Spleen (tissue), 11 donors: ENCODE measurements at regions not wholly inside any gene's neighbourhood (a gene's known extent, or its start where the extent isn't known, plus 50 kb on each side); places are given as distances from the start of the nearest gene placed in this dataset.

Source experiments
- DNase-seq: peaks from one replicate; pipeline ENCODE4 v3.0.0-alpha.2; 2020
- H3K27ac ChIP-seq, 8 donors: fragments of 200-600 bp; sonication (generic) in 7 of 8; 1 replicate in 4 of 8; 2 replicates in 4 of 8; pipeline versions ENCODE4 v1.5.0 to v1.8.0; 2016 to 2021; ENCODE audit warnings: inconsistent platforms in 4 of 8, mild to moderate bottlenecking in 4 of 8, moderate library complexity in 1 of 8
- H3K27me3 ChIP-seq, 7 donors: fragments of 200-600 bp; sonication (generic) in 6 of 7; replicated peaks in 1 of 7; 1 replicate in 4 of 7; 2 replicates in 3 of 7; pipeline versions ENCODE4 v1.5.0 to v1.8.0; 2016 to 2021; ENCODE audit warnings: inconsistent platforms in 3 of 7, mild to moderate bottlenecking in 1 of 7
- H3K36me3 ChIP-seq, 6 donors: fragments of 200-600 bp; sonication (generic) in 5 of 6; 1 replicate in 4 of 6; 2 replicates in 2 of 6; pipeline versions ENCODE4 v1.5.0 to v1.8.0; 2016 to 2021; ENCODE audit warnings: inconsistent platforms in 2 of 6
- H3K4me1 ChIP-seq, 6 donors: fragments of 200-600 bp; sonication (generic) in 5 of 6; 1 replicate in 3 of 6; 2 replicates in 3 of 6; pipeline versions ENCODE4 v1.5.0 to v1.8.0; 2016 to 2021; ENCODE audit warnings: inconsistent platforms in 3 of 6
- H3K4me3 ChIP-seq, 8 donors: fragments of 200-600 bp; sonication (generic) in 7 of 8; 1 replicate in 4 of 8; 2 replicates in 4 of 8; pipeline versions ENCODE4 v1.5.0 to v1.8.0; 2016 to 2021; ENCODE audit warnings: inconsistent platforms in 4 of 8, mild to moderate bottlenecking in 4 of 8, moderate library complexity in 2 of 8
- H3K9me3 ChIP-seq, 8 donors: fragments of 200-600 bp; sonication (generic) in 7 of 8; 1 replicate in 4 of 8; 2 replicates in 4 of 8; pipeline versions ENCODE4 v1.5.0 to v1.8.0; 2016 to 2021; ENCODE audit warnings: inconsistent platforms in 4 of 8
- CTCF ChIP-seq, 11 experiments: fragments of 200-600 bp in 7 of 11; fragments of 450-650 bp in 4 of 11; sonication (generic) in 4 of 11; IDR thresholded peaks in 8 of 11; conservative IDR thresholded peaks in 3 of 11; 1 replicate in 7 of 11; 2 replicates in 4 of 11; pipeline versions ENCODE4 v1.4.0 to v1.8.0; 2016 to 2021; ENCODE audit warnings: antibody characterized with exemption in 11 of 11, inconsistent platforms in 4 of 11, mild to moderate bottlenecking in 1 of 11
- POLR2A ChIP-seq, 3 donors: fragments of 450-650 bp; IDR thresholded peaks; one replicate each; pipeline ENCODE4 v1.5.1; 2017; ENCODE audit warnings: antibody characterized with exemption in 3 of 3, mild to moderate bottlenecking in 1 of 3
- POLR2AphosphoS5 ChIP-seq, 3 donors: sonication (generic); formaldehyde crosslinking; IDR thresholded peaks; one replicate each; pipeline ENCODE4 v1.5.1; 2017; ENCODE audit warnings: antibody characterized with exemption in 3 of 3
- WGBS, 5 donors: extraction: QIAGEN DNeasy Blood & Tissue Kit in 3 of 5; methylation state at CpG; one replicate each; pipeline versions ENCODE4 v1.1.5 to v1.1.7; 2013 to 2018; 5-methylcytosine and 5-hydroxymethylcytosine counted together
- intact Hi-C: fragments of 100-400 bp; cut with DNase I; formaldehyde crosslinking; loops from one replicate; pipeline ENCODE4 v1.15.0; 2023; ENCODE audit warnings: low total_unique reads
- donor health status: healthy with polysubstance abuse.
- donor health status: DM: no; HTN: no; CAD: no; lungs with moderate emphysema.
- donor health status: DM: no; HTN: no; CAD: no.
- donor health status: Bipolar disorder and iron deficiency.
- donor health status: healthy.
- donor health status: DM: no; HTN: no; CAD: no.
- donor health status: DM: yes; HTN: yes; CAD: no.

DNA sequence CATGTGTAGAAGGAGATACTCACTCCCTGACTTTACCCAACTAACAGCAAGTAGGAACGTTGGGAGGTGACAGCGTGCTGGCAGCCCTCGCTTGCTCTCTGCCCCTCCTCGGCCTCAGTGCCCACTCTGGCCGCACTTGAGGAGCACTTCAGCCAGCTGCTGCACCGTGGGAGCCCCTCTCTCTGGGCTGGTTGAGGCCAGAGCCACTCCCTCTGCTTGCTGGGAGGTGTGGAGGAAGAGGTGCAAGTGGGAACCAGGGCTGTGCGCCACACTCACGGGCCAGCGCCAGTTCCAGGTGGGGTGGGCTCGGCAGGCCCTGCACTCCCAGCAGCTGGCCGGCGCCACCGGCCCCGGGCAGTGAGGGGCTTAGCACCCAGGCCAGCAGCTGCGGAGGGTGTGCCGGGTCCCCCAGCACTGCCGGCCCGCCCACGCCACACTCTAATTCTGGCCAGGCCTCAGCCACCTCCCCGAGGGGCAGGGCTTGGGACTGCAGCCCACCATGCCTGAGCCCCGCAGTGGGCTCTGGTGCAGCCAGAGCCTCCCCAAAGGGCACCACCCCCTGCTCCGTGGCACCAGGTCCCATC is 68.4 kb upstream of the FRMD4B start:
- Histone ChIP-seq H3K9me3 (peaks cover 0 to 5% (median 0%) of the 10 kb centered on the region in 8 donors), H3K27me3 (no peaks in the 10 kb centered on the region), H3K4me1 (peaks cover 0 to 15% (median 0%) of the 10 kb centered on the region in 6 donors), H3K36me3 (no peaks in the 10 kb centered on the region), H3K27ac (no peak overlapping the region), H3K4me3 (no peak overlapping the region)
- WGBS, 5 donors, result 75 to 91% (median 88%) methylated on average over 6 to 22 of the region's 22 CpGs
- TF ChIP-seq POLR2A (IDR thresholded peaks at IDR 0.05), result no peak
- no peak for TF ChIP-seq CTCF (IDR thresholded peaks at IDR 0.05 in 8 of 11, conservative IDR thresholded peaks at IDR 0.05 in 3 of 11)
- no peak for TF ChIP-seq POLR2AphosphoS5 (IDR thresholded peaks at IDR 0.05)
- intact Hi-C loops, result no loop called here
- no peak for DNase-seq

DNA sequence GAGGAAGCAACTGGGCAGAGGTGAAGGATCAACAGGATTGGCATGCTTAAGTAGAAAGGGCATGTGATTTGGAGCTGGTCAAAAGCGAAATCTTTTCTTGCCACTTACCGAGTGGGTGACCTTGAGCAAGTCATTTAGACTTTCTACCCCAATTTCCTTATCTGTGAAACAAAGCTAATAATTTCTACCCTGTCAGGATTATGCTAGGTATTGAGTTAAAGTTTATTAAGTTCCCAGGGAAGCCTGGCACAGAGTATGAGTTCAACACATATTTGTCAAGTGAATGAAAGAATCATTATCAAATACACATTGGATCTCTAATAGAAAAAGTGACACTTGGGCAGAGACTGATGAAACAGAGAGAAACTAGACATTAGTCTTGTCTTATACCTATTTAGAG is 66.4 kb upstream of the FRMD4B start:
- Histone ChIP-seq H3K27ac (peak overlapping the region in 1 of 8 donors; percentile 16), H3K27me3 (no peaks in the 10 kb centered on the region), H3K9me3 (peaks cover 0 to 5% (median 0%) of the 10 kb centered on the region in 8 donors), H3K36me3 (no peaks in the 10 kb centered on the region), H3K4me1 (peaks cover 0 to 10% (median 0%) of the 10 kb centered on the region in 6 donors), H3K4me3 (no peak overlapping the region)
- 49 to 75% (median 69%) methylated on average over 2 of the region's 2 CpGs for WGBS, 5 donors
- TF ChIP-seq CTCF (IDR thresholded peaks at IDR 0.05 in 8 of 11, conservative IDR thresholded peaks at IDR 0.05 in 3 of 11) (no peak), POLR2AphosphoS5 (IDR thresholded peaks at IDR 0.05) (no peak), POLR2A (IDR thresholded peaks at IDR 0.05) (no peak)
- intact Hi-C loops, result no loop called here
- DNase-seq, result no peak

DNA sequence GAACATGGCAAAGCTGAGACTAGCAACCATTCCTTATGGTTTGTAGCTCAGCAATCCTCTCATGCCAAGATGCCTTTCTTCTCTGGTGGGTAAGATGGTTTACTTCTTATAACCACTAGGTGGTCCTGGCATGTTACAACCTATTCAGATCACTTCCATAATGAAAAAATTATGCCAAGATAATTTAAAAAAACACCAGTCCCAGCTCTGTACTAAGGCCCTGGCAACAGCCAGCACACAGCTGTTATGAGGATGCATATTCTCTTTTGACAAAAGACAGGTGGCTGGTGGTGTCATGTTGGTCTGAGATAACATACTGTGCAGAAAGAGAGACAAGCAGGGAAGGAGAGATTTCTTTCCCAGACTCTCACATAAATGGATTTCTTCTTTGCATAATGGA is 65.7 kb upstream of the FRMD4B start:
- Histone ChIP-seq H3K36me3 (no peaks in the 10 kb centered on the region), H3K9me3 (peaks cover 0 to 5% (median 0%) of the 10 kb centered on the region in 8 donors), H3K27ac (no peak overlapping the region), H3K27me3 (no peaks in the 10 kb centered on the region), H3K4me3 (no peak overlapping the region), H3K4me1 (peaks cover 0 to 10% (median 0%) of the 10 kb centered on the region in 6 donors)
- no peak for DNase-seq
- intact Hi-C loops, result no loop called here
- TF ChIP-seq POLR2A (IDR thresholded peaks at IDR 0.05), result no peak
- no peak for TF ChIP-seq CTCF (IDR thresholded peaks at IDR 0.05 in 8 of 11, conservative IDR thresholded peaks at IDR 0.05 in 3 of 11)
- no peak for TF ChIP-seq POLR2AphosphoS5 (IDR thresholded peaks at IDR 0.05)

DNA sequence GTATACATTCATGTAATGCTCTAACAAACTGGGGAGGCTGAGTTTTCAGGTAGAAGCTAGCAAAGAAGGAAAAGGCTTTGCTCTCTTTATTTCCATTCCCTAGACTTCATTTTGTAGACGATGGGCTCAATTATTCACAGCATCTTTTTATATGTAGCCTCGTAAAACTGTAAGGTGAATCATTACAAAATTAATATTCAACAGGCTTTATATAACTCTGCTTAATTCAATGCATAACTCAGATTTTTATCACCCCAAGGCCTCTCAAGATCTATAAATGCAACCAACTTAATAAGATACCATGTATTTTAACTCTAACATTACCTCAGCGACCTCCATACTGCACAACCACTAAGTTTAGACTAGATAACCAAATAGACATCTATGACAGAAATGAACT is 63.0 kb upstream of the FRMD4B start:
- H3K27me3 ChIP-seq, result no peaks in the 10 kb centered on the region
- H3K9me3 ChIP-seq, result no peaks in the 10 kb centered on the region
- no peak for DNase-seq
- 84 to 92% (median 90%) methylated on average over 3 of the region's 3 CpGs for WGBS, 5 donors
- H3K4me3 ChIP-seq, result no peak overlapping the region
- intact Hi-C loops, result loop anchor here (10.0 kb wide), 1 partner anchor 216 kb away; no protein-coding TSS in a partner anchor
- TF ChIP-seq POLR2A (IDR thresholded peaks at IDR 0.05) (no peak), POLR2AphosphoS5 (IDR thresholded peaks at IDR 0.05) (no peak)
- H3K27ac ChIP-seq, result no peak overlapping the region
- H3K36me3 ChIP-seq, result no peaks in the 10 kb centered on the region
- peaks cover 0 to 10% (median 0%) of the 10 kb centered on the region in 6 donors for H3K4me1 ChIP-seq
